Naive thymus-derived CD4-positive, alpha-beta T cell (primary cell): ENCODE measurements at regions not wholly inside any gene's neighbourhood (a gene's known extent, or its start where the extent isn't known, plus 50 kb on each side); places are given as distances from the start of the nearest gene placed in this dataset.

ENCODE experiments used
- ATAC-seq: fragments of 150-1000 bp; cut with Tn5 transposase; 2 replicates; pipeline ENCODE4 v1.10.0; 2021; ENCODE audit warnings: mild to moderate bottlenecking, moderate library complexity
- CTCF ChIA-PET: fragments of 350-600 bp; sonication (Branson Sonifier 250); formaldehyde crosslinking; loops from one replicate; lab custom pipeline; 2021; ENCODE audit warnings: antibody characterized with exemption; lab: Charles Lee
- POLR2A ChIA-PET: fragments of 350-600 bp; sonication (Branson Sonifier 250); formaldehyde crosslinking; loops from one replicate; lab custom pipeline; 2021; ENCODE audit warnings: antibody characterized with exemption, inconsistent platforms; lab: Charles Lee
- DNase-seq, 9 donors: peaks; one replicate each; pipeline versions ENCODE4 v3.0.0 to v3.0.0-alpha.2; 2020 to 2022; ENCODE audit warnings: mixed read lengths in 1 of 9
- H3K27ac ChIP-seq: one replicate; pipeline ENCODE4 v1.7.0; 2013; ENCODE audit warnings: mild to moderate bottlenecking, low read depth, low read length, moderate library complexity
- H3K27me3 ChIP-seq, 2 donors: one replicate each; pipeline ENCODE4 v1.7.0; 2013; ENCODE audit warnings: low read length in 2 of 2, mild to moderate bottlenecking in 2 of 2, moderate library complexity in 2 of 2; ENCODE audit not compliant: control insufficient read depth in 2 of 2, insufficient read depth in 2 of 2
- H3K36me3 ChIP-seq, 3 experiments: 1 replicate in 2 of 3; 2 replicates in 1 of 3; pipeline ENCODE4 v1.7.0; 2013; ENCODE audit warnings: low read length in 3 of 3, mild to moderate bottlenecking in 3 of 3, moderate library complexity in 1 of 3; ENCODE audit not compliant: insufficient read depth in 3 of 3, control insufficient read depth in 2 of 3
- H3K4me1 ChIP-seq, 2 donors: one replicate each; pipeline ENCODE4 v1.7.0; 2013; ENCODE audit warnings: low read length in 2 of 2, mild to moderate bottlenecking in 2 of 2, moderate library complexity in 1 of 2; ENCODE audit not compliant: control insufficient read depth in 2 of 2, insufficient read depth in 2 of 2
- H3K4me3 ChIP-seq: 2 replicates; pipeline ENCODE4 v1.7.0; 2013; ENCODE audit warnings: mild to moderate bottlenecking, low read length
- H3K9me3 ChIP-seq, 3 experiments: 1 replicate in 2 of 3; 2 replicates in 1 of 3; pipeline ENCODE4 v1.7.0; 2013; ENCODE audit warnings: low read length in 3 of 3; ENCODE audit not compliant: control insufficient read depth in 2 of 3
- H3K27ac Mint-ChIP-seq, 9 donors: one replicate each; pipeline ENCODE4 v1.8.0; 2020 to 2022; ENCODE audit warnings: mixed read lengths in 9 of 9, mild to moderate bottlenecking in 8 of 9, moderate library complexity in 5 of 9, inconsistent platforms in 2 of 9
- H3K27me3 Mint-ChIP-seq, 5 donors: one replicate each; pipeline ENCODE4 v1.8.0; 2021 to 2022; ENCODE audit warnings: mixed read lengths in 5 of 5, mild to moderate bottlenecking in 1 of 5
- H3K36me3 Mint-ChIP-seq, 5 donors: one replicate each; pipeline ENCODE4 v1.8.0; 2020 to 2022; ENCODE audit warnings: mixed read lengths in 5 of 5, mild to moderate bottlenecking in 3 of 5, inconsistent platforms in 1 of 5
- H3K4me1 Mint-ChIP-seq, 7 donors: one replicate each; pipeline ENCODE4 v1.8.0; 2020 to 2022; ENCODE audit warnings: mixed read lengths in 7 of 7, mild to moderate bottlenecking in 3 of 7, inconsistent platforms in 1 of 7
- H3K4me3 Mint-ChIP-seq, 10 donors: one replicate each; pipeline ENCODE4 v1.8.0; 2020 to 2022; ENCODE audit warnings: mild to moderate bottlenecking in 10 of 10, mixed read lengths in 10 of 10, moderate library complexity in 6 of 10, inconsistent platforms in 2 of 10
- H3K9me3 Mint-ChIP-seq, 11 donors: one replicate each; pipeline ENCODE4 v1.8.0; 2020 to 2022; ENCODE audit warnings: mixed read lengths in 11 of 11, mild to moderate bottlenecking in 4 of 11, inconsistent platforms in 1 of 11, moderate library complexity in 1 of 11
- intact Hi-C, 2 donors: fragments of 100-400 bp; cut with micrococcal nuclease; formaldehyde crosslinking; loops; one replicate each; pipeline ENCODE4 v1.15.1; 2023

DNA sequence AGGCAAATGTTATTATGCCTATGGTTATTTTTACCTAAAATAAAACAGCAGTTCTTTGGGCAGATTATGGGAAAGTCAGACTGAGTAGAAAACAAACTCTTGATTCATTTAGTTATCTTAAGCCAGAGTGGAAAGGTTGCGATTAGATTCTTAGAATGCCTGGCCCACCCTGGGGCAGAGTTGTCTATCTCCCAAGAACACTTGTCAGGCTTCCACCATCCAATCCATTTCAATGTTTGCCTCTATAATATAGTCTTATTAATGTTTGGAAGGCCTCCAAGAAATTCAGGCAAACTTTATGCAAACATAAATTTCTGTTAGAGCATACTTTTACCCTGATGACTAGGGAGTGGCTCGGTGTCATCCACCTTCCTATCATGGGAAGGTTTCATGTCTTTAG, 207.0 kb downstream of the SLITRK6 start:
- Mint-ChIP-seq H3K36me3 (no peaks in the 10 kb centered on the region), H3K27me3 (no peaks in the 10 kb centered on the region), H3K27ac (no peak overlapping the region), H3K4me1 (no peaks in the 10 kb centered on the region), H3K4me3 (no peak overlapping the region), H3K9me3 (peaks cover 0 to 8% (median 4%) of the 10 kb centered on the region in 11 donors)
- Histone ChIP-seq H3K27ac (no peak overlapping the region), H3K4me1 (no peaks in the 10 kb centered on the region), H3K36me3 (no peaks in the 10 kb centered on the region), H3K27me3 (no peaks in the 10 kb centered on the region), H3K9me3 (no peaks in the 10 kb centered on the region), H3K4me3 (no peak overlapping the region)
- ChIA-PET POLR2A (no interaction called here), CTCF (no interaction called here)
- DNase-seq (no peak), ATAC-seq (no peak)
- intact Hi-C loops = no loop called here

DNA sequence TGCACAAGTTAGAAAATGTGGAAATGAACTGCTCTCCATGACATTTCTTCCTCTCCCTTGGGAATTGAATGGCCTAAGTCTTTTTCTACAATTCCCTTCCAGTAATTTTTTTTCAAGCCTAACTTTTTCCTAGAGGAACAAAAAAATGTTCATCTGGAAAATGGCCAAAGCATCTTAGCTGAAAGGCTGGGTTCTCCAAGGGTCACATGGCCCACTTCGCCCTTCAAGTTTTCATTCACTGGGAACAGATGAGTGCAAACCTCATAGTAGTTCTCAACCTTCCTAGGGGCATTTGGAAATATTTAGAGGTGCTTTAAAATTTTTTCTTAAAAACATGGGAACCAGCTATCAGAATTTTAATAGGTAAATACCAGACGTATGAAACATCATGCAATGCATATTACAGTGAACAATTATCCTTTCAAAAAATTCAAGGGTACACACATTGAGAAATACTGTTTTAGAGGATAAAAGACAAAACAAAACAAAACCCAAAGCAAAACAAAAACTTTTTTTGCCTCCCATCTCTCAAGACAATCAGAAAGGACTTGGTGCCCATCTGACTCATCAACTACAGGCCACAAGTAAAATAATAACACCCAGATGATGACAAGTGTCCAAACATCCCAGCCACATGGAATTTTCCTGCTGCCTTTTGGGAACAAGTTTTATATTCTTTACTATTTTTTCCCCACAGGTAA, 208.8 kb downstream of the SLITRK6 start:
- H3K9me3 ChIP-seq = no peaks in the 10 kb centered on the region
- ATAC-seq (no peak), DNase-seq (no peak)
- H3K4me1 ChIP-seq = no peaks in the 10 kb centered on the region
- Mint-ChIP-seq H3K27me3 (no peaks in the 10 kb centered on the region), H3K36me3 (no peaks in the 10 kb centered on the region), H3K4me3 (no peak overlapping the region), H3K27ac (no peak overlapping the region), H3K4me1 (no peaks in the 10 kb centered on the region), H3K9me3 (peaks cover 0 to 7% (median 3%) of the 10 kb centered on the region in 11 donors)
- no peaks in the 10 kb centered on the region for H3K27me3 ChIP-seq
- intact Hi-C loops = no loop called here
- ChIA-PET CTCF (no interaction called here), POLR2A (no interaction called here)
- no peak overlapping the region for H3K27ac ChIP-seq
- H3K36me3 ChIP-seq = no peaks in the 10 kb centered on the region
- no peak overlapping the region for H3K4me3 ChIP-seq

DNA sequence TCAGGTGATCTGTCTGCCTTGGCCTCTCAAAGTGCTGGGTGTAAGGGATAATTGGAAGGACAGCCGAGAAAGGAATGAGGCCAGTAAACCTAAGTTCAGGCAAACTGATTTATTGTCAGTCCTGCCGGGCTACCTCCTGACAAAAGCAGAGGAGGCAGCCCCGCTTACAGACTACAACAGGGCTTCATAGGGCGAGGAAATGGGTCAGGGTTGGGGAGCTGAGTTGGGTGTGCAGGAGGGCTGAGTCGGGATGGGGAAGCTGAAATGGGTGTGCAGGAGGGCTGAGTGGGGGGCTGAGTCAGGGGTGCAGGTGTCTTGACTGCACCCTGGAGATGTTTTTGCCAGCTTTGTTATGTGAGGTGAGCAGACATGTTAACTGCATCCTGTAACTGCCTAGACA, 210.2 kb downstream of the SLITRK6 start:
- peaks cover 0 to 7% (median 2%) of the 10 kb centered on the region in 11 donors for H3K9me3 Mint-ChIP-seq
- H3K4me1 Mint-ChIP-seq = no peaks in the 10 kb centered on the region
- Histone ChIP-seq H3K9me3 (no peaks in the 10 kb centered on the region), H3K27ac (no peak overlapping the region), H3K4me3 (no peak overlapping the region), H3K27me3 (no peaks in the 10 kb centered on the region), H3K4me1 (no peaks in the 10 kb centered on the region), H3K36me3 (no peaks in the 10 kb centered on the region)
- no peak for DNase-seq
- ChIA-PET CTCF (no interaction called here), POLR2A (no interaction called here)
- ATAC-seq = no peak
- H3K27me3 Mint-ChIP-seq = no peaks in the 10 kb centered on the region
- intact Hi-C loops = no loop called here
- H3K27ac Mint-ChIP-seq = no peak overlapping the region
- no peak overlapping the region for H3K4me3 Mint-ChIP-seq
- H3K36me3 Mint-ChIP-seq = no peaks in the 10 kb centered on the region

DNA sequence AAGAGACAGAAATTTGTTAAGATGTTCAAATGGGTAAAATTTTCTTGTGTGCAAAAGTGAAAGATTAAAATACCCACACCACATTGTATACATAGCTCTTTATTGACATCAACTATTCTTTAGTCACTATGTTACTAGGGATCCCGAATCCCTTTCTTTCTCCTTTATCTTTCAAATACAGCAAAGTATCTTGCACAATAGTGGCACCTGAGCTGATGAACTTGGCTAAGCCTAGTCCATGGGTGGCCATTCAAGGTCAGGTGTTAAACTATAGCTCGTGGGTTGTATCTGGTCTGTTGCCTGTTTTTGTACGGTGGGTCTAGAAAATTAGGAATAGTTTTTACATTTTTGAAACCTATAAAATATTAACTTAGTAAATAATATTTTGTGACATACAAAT, 210.9 kb downstream of the SLITRK6 start:
- no peak overlapping the region for H3K27ac Mint-ChIP-seq
- no peaks in the 10 kb centered on the region for H3K4me1 Mint-ChIP-seq
- Histone ChIP-seq H3K27ac (no peak overlapping the region), H3K36me3 (no peaks in the 10 kb centered on the region), H3K27me3 (no peaks in the 10 kb centered on the region), H3K9me3 (no peaks in the 10 kb centered on the region), H3K4me1 (no peaks in the 10 kb centered on the region), H3K4me3 (no peak overlapping the region)
- no peaks in the 10 kb centered on the region for H3K27me3 Mint-ChIP-seq
- intact Hi-C loops = no loop called here
- no peaks in the 10 kb centered on the region for H3K36me3 Mint-ChIP-seq
- H3K4me3 Mint-ChIP-seq = no peak overlapping the region
- DNase-seq (no peak), ATAC-seq (no peak)
- POLR2A ChIA-PET = no interaction called here
- peaks cover 0 to 7% (median 2%) of the 10 kb centered on the region in 11 donors for H3K9me3 Mint-ChIP-seq
- CTCF ChIA-PET = no interaction called here

DNA sequence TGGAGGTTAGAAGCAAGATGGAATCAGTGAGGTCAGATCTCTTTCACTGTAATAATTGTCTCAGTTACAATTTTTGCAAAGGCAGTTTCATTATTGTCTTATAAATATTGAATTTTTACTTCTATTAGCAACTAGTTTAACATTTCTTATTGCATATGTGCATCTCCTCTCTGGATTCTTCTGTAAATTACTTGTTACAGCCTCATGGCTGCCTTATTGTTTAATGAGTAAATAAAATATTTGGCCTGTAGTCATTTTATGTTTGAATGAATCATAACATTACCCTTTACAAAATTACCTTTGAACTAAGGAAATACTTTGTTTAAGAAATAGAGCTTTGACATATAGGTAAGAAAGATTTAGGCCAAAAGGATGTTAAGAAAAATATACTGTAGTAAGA, 212.4 kb downstream of the SLITRK6 start:
- Mint-ChIP-seq H3K36me3 (no peaks in the 10 kb centered on the region), H3K4me3 (no peak overlapping the region), H3K27me3 (no peaks in the 10 kb centered on the region), H3K9me3 (peaks cover 0 to 7% (median 2%) of the 10 kb centered on the region in 11 donors), H3K27ac (no peak overlapping the region), H3K4me1 (no peaks in the 10 kb centered on the region)
- ChIA-PET POLR2A (no interaction called here), CTCF (no interaction called here)
- Histone ChIP-seq H3K36me3 (no peaks in the 10 kb centered on the region), H3K4me3 (no peak overlapping the region), H3K27ac (no peak overlapping the region), H3K27me3 (no peaks in the 10 kb centered on the region), H3K4me1 (no peaks in the 10 kb centered on the region), H3K9me3 (no peaks in the 10 kb centered on the region)
- no peak for DNase-seq
- ATAC-seq = no peak
- intact Hi-C loops = no loop called here

DNA sequence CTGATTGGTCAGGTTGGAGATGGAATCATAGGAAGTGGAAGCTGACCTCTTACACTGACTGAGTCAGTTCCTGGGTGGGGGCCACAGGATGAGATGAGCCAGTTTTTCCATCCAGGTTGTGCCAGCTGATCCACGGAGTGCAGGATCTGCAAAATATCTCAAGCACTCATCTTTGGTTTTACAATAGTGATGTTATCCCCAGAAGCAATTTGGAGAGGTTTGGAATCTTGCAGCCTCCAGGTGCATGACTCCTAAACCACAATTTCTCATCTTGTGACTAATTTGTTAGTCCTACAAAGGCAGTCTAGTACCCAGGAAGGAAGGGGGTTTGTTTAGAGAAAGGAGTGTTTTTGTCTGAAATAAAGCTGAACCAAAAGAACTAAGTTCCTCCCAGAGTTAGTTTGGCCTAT, 212.8 kb downstream of the SLITRK6 start:
- Mint-ChIP-seq H3K27me3 (no peaks in the 10 kb centered on the region), H3K27ac (no peak overlapping the region), H3K4me1 (no peaks in the 10 kb centered on the region), H3K4me3 (no peak overlapping the region), H3K36me3 (no peaks in the 10 kb centered on the region), H3K9me3 (peaks cover 0 to 7% (median 3%) of the 10 kb centered on the region in 11 donors)
- no peaks in the 10 kb centered on the region for H3K9me3 ChIP-seq
- H3K27ac ChIP-seq = no peak overlapping the region
- no peak for DNase-seq
- no peak overlapping the region for H3K4me3 ChIP-seq
- POLR2A ChIA-PET = no interaction called here
- CTCF ChIA-PET = no interaction called here
- no peaks in the 10 kb centered on the region for H3K27me3 ChIP-seq
- ATAC-seq = no peak
- intact Hi-C loops = no loop called here
- H3K4me1 ChIP-seq = no peaks in the 10 kb centered on the region
- no peaks in the 10 kb centered on the region for H3K36me3 ChIP-seq

DNA sequence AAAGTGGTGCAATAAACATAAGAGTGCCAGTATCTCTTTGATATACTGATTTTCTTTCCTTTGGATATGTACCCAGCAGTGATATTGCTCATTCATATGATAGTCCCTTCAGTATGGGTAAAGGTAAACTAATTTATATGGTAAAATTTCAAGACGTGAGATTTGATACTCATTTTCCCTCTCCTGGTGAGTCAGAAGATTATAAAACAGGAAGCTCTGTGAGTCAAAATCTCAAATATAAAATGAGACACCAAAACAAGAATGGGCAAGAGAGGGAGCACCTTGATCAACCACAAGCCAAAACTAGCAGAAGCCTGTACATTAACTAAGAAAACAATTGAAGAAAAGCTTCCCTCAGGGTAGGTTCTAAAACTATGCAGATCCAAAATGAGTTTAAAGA, 216.3 kb downstream of the SLITRK6 start:
- no peaks in the 10 kb centered on the region for H3K4me1 Mint-ChIP-seq
- POLR2A ChIA-PET = no interaction called here

More for the DNA sequence above, 216.3 kb downstream of the SLITRK6 start:
- Mint-ChIP-seq H3K4me3 (no peak overlapping the region), H3K9me3 (peaks cover 0 to 7% (median 0%) of the 10 kb centered on the region in 11 donors), H3K27me3 (no peaks in the 10 kb centered on the region), H3K36me3 (no peaks in the 10 kb centered on the region), H3K27ac (no peak overlapping the region)
- H3K9me3 ChIP-seq = no peaks in the 10 kb centered on the region
- H3K27ac ChIP-seq = no peak overlapping the region
- ATAC-seq = no peak
- no peak for DNase-seq
- H3K4me3 ChIP-seq = no peak overlapping the region
- no peaks in the 10 kb centered on the region for H3K36me3 ChIP-seq
- no peaks in the 10 kb centered on the region for H3K27me3 ChIP-seq
- intact Hi-C loops = no loop called here
- H3K4me1 ChIP-seq = no peaks in the 10 kb centered on the region
- CTCF ChIA-PET = no interaction called here
